ENCODE measurements at regions not wholly inside any gene's neighbourhood (a gene's known extent, or its start where the extent isn't known, plus 50 kb on each side); places are given as distances from the start of the nearest gene placed in this dataset.

DNA sequence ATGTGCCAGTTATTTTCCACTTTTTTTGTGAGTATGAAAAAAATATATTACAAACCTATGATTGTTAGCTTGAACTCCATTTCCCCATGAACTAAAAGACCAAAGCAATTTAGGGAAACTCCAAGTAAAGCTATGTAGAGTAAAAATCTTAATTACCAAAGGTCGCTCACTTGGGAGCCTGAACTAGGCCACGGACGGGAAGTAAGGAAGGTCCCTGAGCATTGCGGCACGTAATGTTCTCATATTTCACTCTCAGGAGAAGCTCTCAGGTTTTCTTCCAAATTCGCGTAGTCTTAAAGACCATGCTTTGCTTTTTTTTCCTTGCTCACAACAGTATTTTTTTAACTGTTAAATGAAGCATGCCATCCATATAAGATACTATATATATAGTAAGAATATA, 215.3 kb upstream of the RARB start:
- TF ChIP-seq, protein P1, sequence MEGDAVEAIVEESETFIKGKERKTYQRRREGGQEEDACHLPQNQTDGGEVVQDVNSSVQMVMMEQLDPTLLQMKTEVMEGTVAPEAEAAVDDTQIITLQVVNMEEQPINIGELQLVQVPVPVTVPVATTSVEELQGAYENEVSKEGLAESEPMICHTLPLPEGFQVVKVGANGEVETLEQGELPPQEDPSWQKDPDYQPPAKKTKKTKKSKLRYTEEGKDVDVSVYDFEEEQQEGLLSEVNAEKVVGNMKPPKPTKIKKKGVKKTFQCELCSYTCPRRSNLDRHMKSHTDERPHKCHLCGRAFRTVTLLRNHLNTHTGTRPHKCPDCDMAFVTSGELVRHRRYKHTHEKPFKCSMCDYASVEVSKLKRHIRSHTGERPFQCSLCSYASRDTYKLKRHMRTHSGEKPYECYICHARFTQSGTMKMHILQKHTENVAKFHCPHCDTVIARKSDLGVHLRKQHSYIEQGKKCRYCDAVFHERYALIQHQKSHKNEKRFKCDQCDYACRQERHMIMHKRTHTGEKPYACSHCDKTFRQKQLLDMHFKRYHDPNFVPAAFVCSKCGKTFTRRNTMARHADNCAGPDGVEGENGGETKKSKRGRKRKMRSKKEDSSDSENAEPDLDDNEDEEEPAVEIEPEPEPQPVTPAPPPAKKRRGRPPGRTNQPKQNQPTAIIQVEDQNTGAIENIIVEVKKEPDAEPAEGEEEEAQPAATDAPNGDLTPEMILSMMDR (IDR thresholded peaks at IDR 0.05), result no peak
- no peaks in the 10 kb centered on the region; the same call in 1 of the 2 replicates for H3K4me1 Mint-ChIP-seq (ENCODE audit: low read depth)
- DNase-seq, result no peak
- H3K4me3 Mint-ChIP-seq, result peak overlapping the region; percentile 56; the same call in 1 of the 2 replicates
- peaks cover 23% of the 10 kb centered on the region for H3K9me3 Mint-ChIP-seq
- H3K27ac Mint-ChIP-seq, result no peak overlapping the region
- H3K27me3 Mint-ChIP-seq (ENCODE audit: insufficient read depth), result no peaks in the 10 kb centered on the region; the same call in 1 of the 2 replicates
- H3K36me3 Mint-ChIP-seq (ENCODE audit: low read depth), result no peaks in the 10 kb centered on the region; the same call in 1 of the 2 replicates

DNA sequence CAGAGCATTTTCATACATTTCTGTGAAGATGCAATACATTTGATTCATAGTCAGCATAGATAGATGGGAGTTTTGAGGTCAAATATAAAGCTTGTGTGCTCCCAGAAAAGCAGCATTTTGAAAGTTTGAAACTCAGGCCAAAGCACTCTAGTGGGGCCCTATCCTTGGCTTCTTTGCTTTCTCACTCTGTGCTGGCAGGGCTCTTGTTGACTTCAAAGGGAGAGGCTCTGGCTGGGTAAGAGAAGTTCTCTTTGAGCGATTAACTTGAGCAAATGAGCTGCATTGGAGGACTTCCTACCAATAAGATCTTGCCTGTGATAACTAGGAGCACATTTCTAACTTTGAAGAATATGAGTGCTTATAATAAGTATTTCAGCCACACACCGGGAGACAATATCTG, 214.0 kb upstream of the RARB start:
- no peaks in the 10 kb centered on the region; the same call in 1 of the 2 replicates for H3K36me3 Mint-ChIP-seq (ENCODE audit: low read depth)
- H3K27me3 Mint-ChIP-seq (ENCODE audit: insufficient read depth), result no peaks in the 10 kb centered on the region; the same call in 1 of the 2 replicates
- H3K4me3 Mint-ChIP-seq, result no peak overlapping the region
- H3K4me1 Mint-ChIP-seq (ENCODE audit: low read depth), result no peaks in the 10 kb centered on the region; the same call in 1 of the 2 replicates
- TF ChIP-seq, protein P1 (IDR thresholded peaks at IDR 0.05), result no peak
- H3K9me3 Mint-ChIP-seq, result peaks cover 15% of the 10 kb centered on the region
- DNase-seq, result no peak
- H3K27ac Mint-ChIP-seq, result no peak overlapping the region

DNA sequence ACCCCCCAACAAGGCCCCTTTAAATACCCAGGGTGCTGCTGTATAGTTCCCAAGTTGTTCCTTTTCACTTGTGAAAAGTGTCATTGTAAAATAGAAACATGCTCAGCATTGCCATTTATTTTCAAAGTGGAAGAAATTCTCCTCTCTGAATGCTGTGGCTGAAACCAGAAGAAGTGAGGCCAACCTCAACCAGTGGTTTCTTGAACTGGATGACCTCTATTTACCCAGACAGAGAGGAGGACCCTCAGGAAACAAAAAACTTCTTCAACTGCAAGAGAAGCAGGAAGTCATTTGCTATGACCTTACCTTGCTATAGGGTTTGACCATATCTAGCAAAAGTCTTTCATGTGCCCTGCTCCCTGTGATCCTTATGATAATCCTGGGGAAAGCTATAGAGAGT, 209.7 kb upstream of the RARB start:
- TF ChIP-seq, protein P1 (IDR thresholded peaks at IDR 0.05), result no peak
- Mint-ChIP-seq H3K4me1 (ENCODE audit: low read depth) (no peaks in the 10 kb centered on the region; the same call in 1 of the 2 replicates), H3K36me3 (ENCODE audit: low read depth) (no peaks in the 10 kb centered on the region), H3K9me3 (peaks cover 4% of the 10 kb centered on the region), H3K27ac (no peak overlapping the region), H3K4me3 (no peak overlapping the region), H3K27me3 (ENCODE audit: insufficient read depth) (no peaks in the 10 kb centered on the region; the same call in 1 of the 2 replicates)
- no peak for DNase-seq

DNA sequence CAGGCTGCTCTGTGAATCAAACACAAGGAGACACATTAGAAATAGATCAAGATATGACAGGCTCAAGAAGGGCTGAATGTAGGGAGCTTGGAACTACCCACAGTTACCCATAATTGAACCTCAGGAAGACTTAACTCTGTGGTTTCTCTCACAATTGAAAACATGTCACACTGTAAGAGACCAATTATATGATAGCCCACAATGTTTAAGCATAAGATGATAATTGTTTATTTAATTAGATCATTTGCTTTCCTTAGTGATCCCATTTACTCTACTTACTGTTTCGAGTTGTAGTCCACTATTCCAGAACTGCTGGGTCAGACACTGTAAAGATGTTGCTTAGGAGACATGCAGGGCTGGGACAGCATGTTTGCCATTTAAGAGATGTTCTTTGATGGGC, 201.3 kb upstream of the RARB start:
- H3K4me1 Mint-ChIP-seq (ENCODE audit: low read depth), result no peaks in the 10 kb centered on the region; the same call in 1 of the 2 replicates
- no peak overlapping the region for H3K4me3 Mint-ChIP-seq
- no peak overlapping the region for H3K27ac Mint-ChIP-seq

DNA sequence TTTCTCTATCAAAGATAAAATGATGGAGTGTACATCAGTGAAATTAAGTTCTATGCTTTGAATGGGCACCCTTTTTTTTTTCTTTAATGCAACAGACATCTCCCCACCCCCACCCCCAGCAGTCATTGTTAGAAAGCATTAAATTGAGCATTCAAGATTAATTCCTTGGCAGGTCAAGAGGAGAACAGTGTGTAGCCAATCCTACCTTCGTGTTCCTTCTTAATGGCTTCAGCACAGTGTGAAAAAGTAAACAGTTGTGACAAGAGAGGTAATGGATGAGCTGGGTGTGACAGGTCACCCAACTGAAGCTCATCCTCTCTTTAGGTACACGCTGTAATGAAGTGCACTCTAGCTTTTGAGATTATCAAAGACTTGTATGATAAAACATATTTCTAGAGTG, 198.5 kb upstream of the RARB start:
- no peak for DNase-seq
- Mint-ChIP-seq H3K36me3 (ENCODE audit: low read depth) (no peaks in the 10 kb centered on the region), H3K27ac (no peak overlapping the region), H3K9me3 (peaks cover 21% of the 10 kb centered on the region), H3K4me3 (no peak overlapping the region), H3K4me1 (ENCODE audit: low read depth) (no peaks in the 10 kb centered on the region), H3K27me3 (ENCODE audit: insufficient read depth) (no peaks in the 10 kb centered on the region)
- TF ChIP-seq, protein P1 (IDR thresholded peaks at IDR 0.05), result no peak

More for the DNA sequence above, 201.3 kb upstream of the RARB start:
- Mint-ChIP-seq H3K36me3 (ENCODE audit: low read depth) (no peaks in the 10 kb centered on the region), H3K27me3 (ENCODE audit: insufficient read depth) (no peaks in the 10 kb centered on the region), H3K9me3 (peaks cover 16% of the 10 kb centered on the region)
- TF ChIP-seq, protein P1 (IDR thresholded peaks at IDR 0.05), result no peak
- no peak for DNase-seq

DNA sequence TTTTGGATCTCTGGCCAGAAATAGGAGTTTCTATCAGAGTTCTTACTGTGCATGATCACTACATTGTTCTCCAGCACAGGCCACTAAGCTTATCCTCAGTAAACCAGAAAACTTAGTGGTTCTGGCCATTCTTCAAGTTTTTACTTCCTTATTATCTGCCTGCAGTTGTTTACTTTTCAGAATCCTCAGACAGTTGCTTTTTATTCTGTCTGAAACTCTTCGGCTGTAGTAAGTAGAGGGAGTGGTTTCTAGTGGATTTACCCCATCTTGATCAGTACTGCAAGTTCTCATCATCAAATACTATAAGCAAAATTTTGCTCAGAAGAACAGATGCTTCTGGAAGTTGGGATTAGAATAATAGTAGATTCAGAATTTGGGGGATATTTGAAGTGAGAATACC, 193.0 kb upstream of the RARB start:
- Mint-ChIP-seq H3K9me3 (peaks cover 10% of the 10 kb centered on the region; the same call in 1 of the 2 replicates), H3K36me3 (ENCODE audit: low read depth) (no peaks in the 10 kb centered on the region), H3K4me1 (ENCODE audit: low read depth) (no peaks in the 10 kb centered on the region), H3K27ac (no peak overlapping the region), H3K4me3 (no peak overlapping the region), H3K27me3 (ENCODE audit: insufficient read depth) (no peaks in the 10 kb centered on the region)
- no peak for DNase-seq
- TF ChIP-seq, protein P1 (IDR thresholded peaks at IDR 0.05), result no peak

Measured in HFFc6 (cell line).